ENCODE measurements at regions not wholly inside any gene's neighbourhood (a gene's known extent, or its start where the extent isn't known, plus 50 kb on each side); places are given as distances from the start of the nearest gene placed in this dataset.
A peak's percentile ranks its signal among the peaks of the same experiment; 100 is the strongest.
"Not testable (repeated sequence)": the region's sequence is repeated elsewhere in the genome, so short reads cannot be mapped to it uniquely, and the experiment has no call there.

GRCh38 chr15:92820236-92821021 is 79.7 kb upstream of the CHD2 start:
- DNase-seq (ENCODE audit: low read depth in 4 of 4, low spot score in 3 of 4) = peak; percentile 89 to 92 (median 90)

- no peak for DNase-seq (ENCODE audit: low read depth in 4 of 4, low spot score in 3 of 4)
Measured at GRCh38 chr15:92821491-92822116, 78.5 kb upstream of the CHD2 start.

GRCh38 chr15:92822216-92823144 is 77.6 kb upstream of the CHD2 start:
- peak in 1 of 4 donors; percentile 66 for DNase-seq (ENCODE audit: low read depth in 4 of 4, low spot score in 3 of 4)

GRCh38 chr15:92825985-92826384 is 74.1 kb upstream of the CHD2 start:
- no peak for DNase-seq (ENCODE audit: low read depth in 4 of 4, low spot score in 3 of 4)

GRCh38 chr15:92827991-92828390 is 72.1 kb upstream of the CHD2 start:
- DNase-seq (ENCODE audit: low read depth in 4 of 4, low spot score in 3 of 4) = not testable (repeated sequence)

- no peak for DNase-seq (ENCODE audit: low read depth in 4 of 4, low spot score in 3 of 4)
Measured at GRCh38 chr15:92829875-92830274, 70.2 kb upstream of the CHD2 start.

- no peak for DNase-seq (ENCODE audit: low read depth in 4 of 4, low spot score in 3 of 4)
Measured at GRCh38 chr15:92831336-92831654, 68.8 kb upstream of the CHD2 start.

GRCh38 chr15:92831655-92832328 is 68.3 kb upstream of the CHD2 start:
- peak in 2 of 4 donors; percentile 91 to 94 for DNase-seq (ENCODE audit: low read depth in 4 of 4, low spot score in 3 of 4)

- DNase-seq (ENCODE audit: low read depth in 4 of 4, low spot score in 3 of 4) = no peak
Measured at GRCh38 chr15:92833106-92833433, 67.1 kb upstream of the CHD2 start.

GRCh38 chr15:92833493-92834271 is 66.4 kb upstream of the CHD2 start:
- no peak for DNase-seq (ENCODE audit: low read depth in 4 of 4, low spot score in 3 of 4)

GRCh38 chr15:92839696-92840095 is 60.4 kb upstream of the CHD2 start:
- no peak for DNase-seq (ENCODE audit: low read depth in 4 of 4, low spot score in 3 of 4)

GRCh38 chr15:92840149-92840548 is 60.0 kb upstream of the CHD2 start:
- DNase-seq (ENCODE audit: low read depth in 4 of 4, low spot score in 3 of 4) = no peak

- no peak for DNase-seq (ENCODE audit: low read depth in 4 of 4, low spot score in 3 of 4)
Measured at GRCh38 chr15:92843326-92843725, 56.8 kb upstream of the CHD2 start.

GRCh38 chr15:92843814-92844213 is 56.3 kb upstream of the CHD2 start:
- no peak for DNase-seq (ENCODE audit: low read depth in 4 of 4, low spot score in 3 of 4)

GRCh38 chr15:92845126-92845508 is 55.0 kb upstream of the CHD2 start:
- DNase-seq (ENCODE audit: low read depth in 4 of 4, low spot score in 3 of 4) = no peak

- no peak for DNase-seq (ENCODE audit: low read depth in 4 of 4, low spot score in 3 of 4)
Measured at GRCh38 chr15:92846741-92847140, 53.4 kb upstream of the CHD2 start.

GRCh38 chr15:92847841-92848240 is 52.3 kb upstream of the CHD2 start:
- no peak for DNase-seq (ENCODE audit: low read depth in 4 of 4, low spot score in 3 of 4)

GRCh38 chr15:92848464-92848851 is 51.7 kb upstream of the CHD2 start:
- no peak for DNase-seq (ENCODE audit: low read depth in 4 of 4, low spot score in 3 of 4)

- no peak for DNase-seq (ENCODE audit: low read depth in 4 of 4, low spot score in 3 of 4)
Measured at GRCh38 chr15:92848852-92849598, 51.1 kb upstream of the CHD2 start.

GRCh38 chr15:92850218-92850617 is 49.9 kb upstream of the CHD2 start:
- not testable (repeated sequence) for DNase-seq (ENCODE audit: low read depth in 4 of 4, low spot score in 3 of 4)
